ENCODE measurements at regions not wholly inside any gene's neighbourhood (a gene's known extent, or its start where the extent isn't known, plus 50 kb on each side); places are given as distances from the start of the nearest gene placed in this dataset.

- 40% methylated on average over 10 of the region's 10 CpGs for WGBS (ENCODE audit: insufficient coverage, insufficient replicate concordance, low lambda C conversion rate, missing lambda C conversion rate)
- Histone ChIP-seq H3K36me3 (ENCODE audit: control insufficient read depth in 2 of 2, insufficient read depth in 2 of 2, low read length in 1 of 2) (no peaks in the 10 kb centered on the region), H3K4me3 (no peak overlapping the region), H2AFZ (ENCODE audit: control insufficient read depth, low read depth, low read length) (no peak overlapping the region), H3K27ac (ENCODE audit: control insufficient read depth, insufficient read depth) (no peak overlapping the region), H3K4me2 (ENCODE audit: control insufficient read depth, insufficient read depth) (no peak overlapping the region), H3K9me3 (replicated peaks; ENCODE audit: control insufficient read depth, insufficient read depth, low read length) (no peaks in the 10 kb centered on the region), H3K27me3 (replicated peaks in 1 of 2; ENCODE audit: control insufficient read depth in 2 of 2, insufficient read depth in 2 of 2, low read length in 1 of 2) (no peaks in the 10 kb centered on the region), H3K4me1 (ENCODE audit: control insufficient read depth, insufficient read depth, low read length) (no peaks in the 10 kb centered on the region), H3K9ac (ENCODE audit: control insufficient read depth, insufficient read depth, low read length) (no peak overlapping the region), H3K79me2 (ENCODE audit: control insufficient read depth, insufficient read depth, low read length) (no peaks in the 10 kb centered on the region), H4K20me1 (ENCODE audit: control insufficient read depth, insufficient read depth) (no peaks in the 10 kb centered on the region)
- DNase-seq (ENCODE audit: low read depth, low spot score) (no peak), ATAC-seq (no peak), FAIRE-seq (no peak)
- RAD21 ChIA-PET (ENCODE audit: unreplicated experiment) = no interaction called here
- POLR2A ChIA-PET = no interaction called here
- in situ Hi-C loops (cut with MboI) (no loop called here), intact Hi-C loops (cut with micrococcal nuclease; ENCODE audit: unreplicated experiment) (no loop called here)
- no TSS peak for BruUV-seq (replicated peaks)
- SMC1A ChIA-PET (ENCODE audit: uncharacterized antibody, unreplicated experiment) = interaction anchor here (1.3 kb wide), 1 partner anchor 20 kb away, joined by 3 read pairs; no protein-coding TSS in a partner anchor
- CTCF ChIA-PET = no interaction called here
- no peak for TF ChIP-seq NFYB (IDR thresholded peaks at IDR 0.05; ENCODE audit: insufficient read depth, low read depth, low read length)
- TF ChIP-seq ZBTB40 (IDR thresholded peaks at IDR 0.05; ENCODE audit: borderline replicate concordance) = no peak
- no peak for TF ChIP-seq WRNIP1 (IDR thresholded peaks at IDR 0.05; ENCODE audit: borderline replicate concordance, low read depth, low read length)
- no peak for TF ChIP-seq ZSCAN29 (IDR thresholded peaks at IDR 0.05)
- TF ChIP-seq ASH2L (IDR thresholded peaks at IDR 0.05; ENCODE audit: borderline replicate concordance, low read depth) = no peak
- no peak for TF ChIP-seq NFIC (IDR thresholded peaks at IDR 0.05; ENCODE audit: low read depth, low read length)
- TF ChIP-seq SPI1 (IDR thresholded peaks at IDR 0.05; ENCODE audit: borderline replicate concordance, insufficient read depth, low read depth, low read length) = no peak
- TF ChIP-seq ZNF207 (IDR thresholded peaks at IDR 0.05; ENCODE audit: borderline replicate concordance) = no peak
- TF ChIP-seq, protein P1, sequence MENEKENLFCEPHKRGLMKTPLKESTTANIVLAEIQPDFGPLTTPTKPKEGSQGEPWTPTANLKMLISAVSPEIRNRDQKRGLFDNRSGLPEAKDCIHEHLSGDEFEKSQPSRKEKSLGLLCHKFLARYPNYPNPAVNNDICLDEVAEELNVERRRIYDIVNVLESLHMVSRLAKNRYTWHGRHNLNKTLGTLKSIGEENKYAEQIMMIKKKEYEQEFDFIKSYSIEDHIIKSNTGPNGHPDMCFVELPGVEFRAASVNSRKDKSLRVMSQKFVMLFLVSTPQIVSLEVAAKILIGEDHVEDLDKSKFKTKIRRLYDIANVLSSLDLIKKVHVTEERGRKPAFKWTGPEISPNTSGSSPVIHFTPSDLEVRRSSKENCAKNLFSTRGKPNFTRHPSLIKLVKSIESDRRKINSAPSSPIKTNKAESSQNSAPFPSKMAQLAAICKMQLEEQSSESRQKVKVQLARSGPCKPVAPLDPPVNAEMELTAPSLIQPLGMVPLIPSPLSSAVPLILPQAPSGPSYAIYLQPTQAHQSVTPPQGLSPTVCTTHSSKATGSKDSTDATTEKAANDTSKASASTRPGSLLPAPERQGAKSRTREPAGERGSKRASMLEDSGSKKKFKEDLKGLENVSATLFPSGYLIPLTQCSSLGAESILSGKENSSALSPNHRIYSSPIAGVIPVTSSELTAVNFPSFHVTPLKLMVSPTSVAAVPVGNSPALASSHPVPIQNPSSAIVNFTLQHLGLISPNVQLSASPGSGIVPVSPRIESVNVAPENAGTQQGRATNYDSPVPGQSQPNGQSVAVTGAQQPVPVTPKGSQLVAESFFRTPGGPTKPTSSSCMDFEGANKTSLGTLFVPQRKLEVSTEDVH (IDR thresholded peaks at IDR 0.05; ENCODE audit: low read depth, partially characterized antibody) = no peak
- TF ChIP-seq NRF1 (conservative IDR thresholded peaks at IDR 0.05; ENCODE audit: low read depth, low read length) = no peak
- no peak for TF ChIP-seq EZH2 (IDR thresholded peaks at IDR 0.05; ENCODE audit: borderline replicate concordance, control insufficient read depth, low read depth, low read length)
- TF ChIP-seq, protein P2, sequence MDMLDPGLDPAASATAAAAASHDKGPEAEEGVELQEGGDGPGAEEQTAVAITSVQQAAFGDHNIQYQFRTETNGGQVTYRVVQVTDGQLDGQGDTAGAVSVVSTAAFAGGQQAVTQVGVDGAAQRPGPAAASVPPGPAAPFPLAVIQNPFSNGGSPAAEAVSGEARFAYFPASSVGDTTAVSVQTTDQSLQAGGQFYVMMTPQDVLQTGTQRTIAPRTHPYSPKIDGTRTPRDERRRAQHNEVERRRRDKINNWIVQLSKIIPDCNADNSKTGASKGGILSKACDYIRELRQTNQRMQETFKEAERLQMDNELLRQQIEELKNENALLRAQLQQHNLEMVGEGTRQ (IDR thresholded peaks at IDR 0.05; ENCODE audit: borderline replicate concordance, low read depth, low read length) = no peak
- no peak for TF ChIP-seq SMAD5 (IDR thresholded peaks at IDR 0.05; ENCODE audit: low read depth)
- no peak for TF ChIP-seq CBX3 (IDR thresholded peaks at IDR 0.05; ENCODE audit: borderline replicate concordance, low read depth)
- TF ChIP-seq SUZ12 (IDR thresholded peaks at IDR 0.05; ENCODE audit: unreplicated experiment) = no peak
- TF ChIP-seq ZNF622 (IDR thresholded peaks at IDR 0.05) = no peak
Measured at GRCh38 chr16:73355981-73356380, 308.1 kb upstream of the ZFHX3 start.
